OCI-LY1 (cell line): ENCODE measurements at regions not wholly inside any gene's neighbourhood (a gene's known extent, or its start where the extent isn't known, plus 50 kb on each side); places are given as distances from the start of the nearest gene placed in this dataset.

Source experiments
- EZH2 ChIP-seq: fragments of 200-600 bp; sonication (generic), shearing (Covaris generic); IDR thresholded peaks from 2 replicates; pipeline ENCODE4 v1.8.0; 2017; ENCODE audit warnings: borderline replicate concordance, mixed run types, mild to moderate bottlenecking, antibody characterized with exemption, low read length, moderate library complexity, mixed read lengths
- TF ChIP-seq, protein P1 (sequence below): fragments of 200-600 bp; sonication (generic), shearing (Covaris generic); IDR thresholded peaks from 2 replicates; pipeline ENCODE4 v1.5.1; 2017; ENCODE audit warnings: mild to moderate bottlenecking, antibody characterized with exemption, low read length, moderate library complexity, mixed read lengths

DNA sequence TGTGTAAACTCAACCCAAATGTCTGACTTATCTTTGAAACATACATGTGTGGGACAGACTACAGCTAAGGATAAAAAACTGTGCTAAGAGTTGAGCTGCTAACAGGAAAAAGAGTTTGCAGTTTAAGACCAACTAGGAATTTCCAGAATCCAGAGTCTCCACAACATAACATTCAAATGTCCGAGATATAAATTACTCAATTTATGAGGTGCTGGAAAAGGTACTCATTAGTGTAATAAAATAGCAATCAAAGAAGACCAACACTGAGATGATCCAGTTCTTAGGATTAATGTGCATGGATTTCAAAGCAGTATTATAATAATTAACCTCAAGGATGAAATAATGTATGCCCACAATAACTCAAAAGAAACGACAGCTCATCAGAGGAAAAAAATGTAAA is 426.5 kb upstream of the KCNMB2 start:
- TF ChIP-seq, protein P1, sequence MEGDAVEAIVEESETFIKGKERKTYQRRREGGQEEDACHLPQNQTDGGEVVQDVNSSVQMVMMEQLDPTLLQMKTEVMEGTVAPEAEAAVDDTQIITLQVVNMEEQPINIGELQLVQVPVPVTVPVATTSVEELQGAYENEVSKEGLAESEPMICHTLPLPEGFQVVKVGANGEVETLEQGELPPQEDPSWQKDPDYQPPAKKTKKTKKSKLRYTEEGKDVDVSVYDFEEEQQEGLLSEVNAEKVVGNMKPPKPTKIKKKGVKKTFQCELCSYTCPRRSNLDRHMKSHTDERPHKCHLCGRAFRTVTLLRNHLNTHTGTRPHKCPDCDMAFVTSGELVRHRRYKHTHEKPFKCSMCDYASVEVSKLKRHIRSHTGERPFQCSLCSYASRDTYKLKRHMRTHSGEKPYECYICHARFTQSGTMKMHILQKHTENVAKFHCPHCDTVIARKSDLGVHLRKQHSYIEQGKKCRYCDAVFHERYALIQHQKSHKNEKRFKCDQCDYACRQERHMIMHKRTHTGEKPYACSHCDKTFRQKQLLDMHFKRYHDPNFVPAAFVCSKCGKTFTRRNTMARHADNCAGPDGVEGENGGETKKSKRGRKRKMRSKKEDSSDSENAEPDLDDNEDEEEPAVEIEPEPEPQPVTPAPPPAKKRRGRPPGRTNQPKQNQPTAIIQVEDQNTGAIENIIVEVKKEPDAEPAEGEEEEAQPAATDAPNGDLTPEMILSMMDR: no peak
- TF ChIP-seq EZH2: no peak
